Calu3 (cell line): ENCODE measurements at regions not wholly inside any gene's neighbourhood (a gene's known extent, or its start where the extent isn't known, plus 50 kb on each side); places are given as distances from the start of the nearest gene placed in this dataset.

ENCODE experiments used
- BruUV-seq: library from RNA; stranded (reverse); fragments of 400-500 nt; replicated peaks from 2 replicates; lab custom pipeline; 2021; lab: Mats Ljungman, UMichigan
- CTCF ChIA-PET: fragments of 300-600 bp; sonication (Branson Sonifier 250); formaldehyde crosslinking; loops from one replicate; lab custom pipeline; 2022; ENCODE audit warnings: antibody characterized with exemption; lab: Charles Lee
- DNase-seq: peaks from one replicate; pipeline ENCODE4 v3.0.0; 2022
- H3K27ac Mint-ChIP-seq: one replicate; pipeline ENCODE4 v1.8.0; 2022; ENCODE audit warnings: mixed read lengths; ENCODE audit not compliant: unreplicated experiment
- H3K27me3 Mint-ChIP-seq: one replicate; pipeline ENCODE4 v1.8.0; 2022; ENCODE audit warnings: mixed read lengths; ENCODE audit not compliant: unreplicated experiment
- H3K36me3 Mint-ChIP-seq: one replicate; pipeline ENCODE4 v1.8.0; 2022; ENCODE audit warnings: mild to moderate bottlenecking, moderate library complexity, mixed read lengths; ENCODE audit not compliant: insufficient read depth, unreplicated experiment
- H3K4me1 Mint-ChIP-seq: one replicate; pipeline ENCODE4 v1.8.0; 2022; ENCODE audit warnings: mild to moderate bottlenecking, low read depth, mixed read lengths; ENCODE audit not compliant: unreplicated experiment
- H3K4me3 Mint-ChIP-seq: one replicate; pipeline ENCODE4 v1.8.0; 2022; ENCODE audit warnings: mild to moderate bottlenecking, low read depth, moderate library complexity, mixed read lengths; ENCODE audit not compliant: unreplicated experiment
- H3K9me3 Mint-ChIP-seq: one replicate; pipeline ENCODE4 v1.8.0; 2022; ENCODE audit warnings: low read depth, mixed read lengths; ENCODE audit not compliant: unreplicated experiment
- CTCF ChIP-seq: fragments of 200-600 bp; IDR thresholded peaks from one replicate; pipeline ENCODE4 v1.8.0; 2022; ENCODE audit warnings: antibody characterized with exemption; ENCODE audit not compliant: unreplicated experiment
- intact Hi-C: fragments of 100-400 bp; cut with micrococcal nuclease; formaldehyde crosslinking; loops from one replicate; pipeline ENCODE4 v1.10.0; 2022; ENCODE audit not compliant: unreplicated experiment

GRCh38 chr6:85392379-85392778, 57.5 kb upstream of the NT5E start:
- no peaks in the 10 kb centered on the region for H3K27me3 Mint-ChIP-seq
- CTCF ChIA-PET, result no interaction called here
- H3K4me3 Mint-ChIP-seq, result no peak overlapping the region
- intact Hi-C loops, result no loop called here
- no peak for DNase-seq
- H3K4me1 Mint-ChIP-seq, result peaks cover 39% of the 10 kb centered on the region
- H3K36me3 Mint-ChIP-seq, result peaks cover 5% of the 10 kb centered on the region
- no TSS peak for BruUV-seq
- no peak overlapping the region for H3K27ac Mint-ChIP-seq
- H3K9me3 Mint-ChIP-seq, result peaks cover 5% of the 10 kb centered on the region
- TF ChIP-seq CTCF, result no peak

GRCh38 chr6:85390775-85391174, 59.1 kb upstream of the NT5E start:
- Mint-ChIP-seq H3K27me3 (no peaks in the 10 kb centered on the region), H3K36me3 (peaks cover 5% of the 10 kb centered on the region), H3K27ac (peak overlapping the region; percentile 74), H3K4me3 (no peak overlapping the region), H3K4me1 (peaks cover 36% of the 10 kb centered on the region), H3K9me3 (peaks cover 5% of the 10 kb centered on the region)
- no peak for TF ChIP-seq CTCF
- intact Hi-C loops, result no loop called here
- DNase-seq, result no peak
- CTCF ChIA-PET, result interaction anchor here (1.4 kb wide), 1 partner anchor 29 kb away, joined by 3 read pairs; no protein-coding TSS in a partner anchor
- BruUV-seq, result no TSS peak

- no TSS peak for BruUV-seq
- TF ChIP-seq CTCF, result no peak
- H3K27me3 Mint-ChIP-seq, result no peaks in the 10 kb centered on the region
- intact Hi-C loops, result no loop called here
- DNase-seq, result peak; percentile 34
- peaks cover 5% of the 10 kb centered on the region for H3K9me3 Mint-ChIP-seq
- H3K36me3 Mint-ChIP-seq, result peaks cover 5% of the 10 kb centered on the region
- peak overlapping the region; percentile 74 for H3K27ac Mint-ChIP-seq
- H3K4me1 Mint-ChIP-seq, result peaks cover 31% of the 10 kb centered on the region
- H3K4me3 Mint-ChIP-seq, result peak overlapping the region; percentile 26
- CTCF ChIA-PET, result interaction anchor here (1.2 to 1.4 kb wide), 3 partner anchors 9 to 93 kb away, joined by 3 to 5 read pairs (median 3); no protein-coding TSS in a partner anchor
These were observed 59.7 kb upstream of the NT5E start for GRCh38 chr6:85390105-85390728.

- Mint-ChIP-seq H3K9me3 (peaks cover 7% of the 10 kb centered on the region), H3K27me3 (no peaks in the 10 kb centered on the region), H3K36me3 (peaks cover 5% of the 10 kb centered on the region), H3K27ac (no peak overlapping the region), H3K4me3 (no peak overlapping the region), H3K4me1 (peaks cover 31% of the 10 kb centered on the region)
- TSS peak; percentile 49 for BruUV-seq
- DNase-seq, result no peak
- intact Hi-C loops, result no loop called here
- no peak for TF ChIP-seq CTCF
- CTCF ChIA-PET, result interaction anchor here (1.2 to 1.4 kb wide), 2 partner anchors 10 to 94 kb away, joined by 3 to 5 read pairs; no protein-coding TSS in a partner anchor
These were observed 60.6 kb upstream of the NT5E start for GRCh38 chr6:85389151-85389797.
